ENCODE measurements at regions not wholly inside any gene's neighbourhood (a gene's known extent, or its start where the extent isn't known, plus 50 kb on each side); places are given as distances from the start of the nearest gene placed in this dataset.
"Not testable (repeated sequence)": the region's sequence is repeated elsewhere in the genome, so short reads cannot be mapped to it uniquely, and the experiment has no call there.

DNA sequence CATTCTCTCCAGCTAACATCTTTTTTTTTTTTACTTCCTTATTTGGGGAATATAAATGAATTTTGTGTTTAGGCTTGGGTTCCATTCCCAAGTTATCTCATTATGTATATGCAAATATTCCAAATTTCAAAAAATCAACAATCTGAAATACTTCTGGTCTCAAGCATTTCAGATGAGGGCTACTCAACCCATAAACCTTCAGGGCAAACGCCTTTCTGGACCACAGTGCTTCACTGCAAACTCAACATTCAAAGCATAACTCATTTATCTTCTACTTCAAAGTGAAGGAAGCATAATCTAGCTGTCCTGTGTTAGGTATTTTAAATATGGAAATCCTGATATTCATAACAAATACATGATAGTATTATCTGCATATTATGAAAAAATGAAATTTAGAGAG lies 161.7 kb upstream of the PGR start:
- no peak for DNase-seq

DNA sequence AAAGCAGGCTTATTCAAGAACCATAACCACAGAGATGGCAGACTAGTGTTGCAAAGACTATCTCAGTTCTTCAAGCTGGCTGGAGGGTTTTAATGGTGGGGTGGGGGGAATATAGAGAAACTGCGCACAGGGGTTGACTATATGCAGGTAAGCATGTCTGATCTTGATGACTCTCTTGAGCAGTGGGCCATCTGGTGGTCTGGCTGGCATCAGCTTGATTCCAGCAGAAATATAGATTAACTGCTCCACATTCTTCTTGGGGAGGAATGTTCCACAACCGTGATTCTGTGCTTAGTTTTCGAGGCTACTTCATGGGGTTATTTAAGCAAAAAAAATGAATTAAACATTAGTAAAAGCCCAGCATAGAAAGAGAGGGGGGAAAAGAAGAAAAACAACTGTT lies 158.8 kb upstream of the PGR start:
- DNase-seq = peak; percentile 11

DNA sequence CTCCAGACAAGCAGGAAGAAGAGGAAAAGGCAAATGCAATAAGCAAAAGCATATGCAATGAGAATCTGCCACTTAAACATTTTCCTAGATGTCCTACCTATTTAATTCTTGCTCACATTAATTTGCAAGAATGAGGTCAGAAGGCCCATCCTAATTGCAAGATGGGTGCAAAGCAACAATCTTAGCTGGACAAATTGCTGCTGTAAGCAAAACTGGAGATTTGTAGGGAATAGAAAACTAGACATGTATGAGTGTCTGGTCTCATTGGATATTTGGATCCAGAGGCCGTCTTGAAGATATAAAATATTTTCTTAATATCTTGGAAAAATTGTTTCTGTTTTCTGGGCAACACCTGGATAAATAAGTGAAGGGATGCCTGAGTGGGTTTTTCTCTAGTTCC lies 150.1 kb upstream of the PGR start:
- DNase-seq = no peak

DNA sequence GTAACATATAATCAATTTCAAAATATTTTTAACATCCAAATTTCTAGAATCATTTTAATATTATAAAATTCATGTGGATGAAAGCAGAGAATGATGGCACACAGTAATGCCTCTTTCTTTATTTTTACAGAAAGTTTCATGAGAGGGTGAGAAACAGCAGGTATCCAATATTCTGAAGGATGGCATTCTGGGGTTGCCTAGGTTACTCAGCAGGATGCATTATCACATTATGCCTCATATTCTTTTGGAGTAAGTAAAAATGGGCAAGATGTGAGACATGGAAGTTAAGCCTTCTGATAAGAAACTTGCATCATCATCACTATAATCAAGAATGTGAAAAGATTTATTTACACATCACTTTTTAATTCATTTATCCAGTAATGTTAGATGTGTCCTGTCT lies 148.7 kb upstream of the PGR start:
- no peak for DNase-seq

DNA sequence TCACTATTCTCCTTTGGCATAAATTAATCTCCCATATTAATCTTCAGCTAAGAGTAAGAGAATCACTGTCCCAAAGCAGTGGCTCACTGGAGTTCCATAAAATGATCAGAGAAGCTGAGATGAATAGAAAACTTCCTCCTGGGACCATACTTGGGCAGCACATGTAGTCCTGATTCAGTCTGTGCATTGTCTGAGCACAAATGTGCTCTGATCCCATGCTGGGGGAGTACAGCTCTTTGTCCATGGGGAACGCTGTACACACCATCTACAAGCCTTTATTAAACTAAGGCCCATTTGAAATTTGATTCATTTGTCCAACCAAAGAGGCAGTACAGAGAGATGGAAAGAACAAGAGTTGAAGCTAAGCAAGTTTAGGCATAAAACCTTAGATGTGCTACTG lies 147.4 kb upstream of the PGR start:
- DNase-seq = no peak

DNA sequence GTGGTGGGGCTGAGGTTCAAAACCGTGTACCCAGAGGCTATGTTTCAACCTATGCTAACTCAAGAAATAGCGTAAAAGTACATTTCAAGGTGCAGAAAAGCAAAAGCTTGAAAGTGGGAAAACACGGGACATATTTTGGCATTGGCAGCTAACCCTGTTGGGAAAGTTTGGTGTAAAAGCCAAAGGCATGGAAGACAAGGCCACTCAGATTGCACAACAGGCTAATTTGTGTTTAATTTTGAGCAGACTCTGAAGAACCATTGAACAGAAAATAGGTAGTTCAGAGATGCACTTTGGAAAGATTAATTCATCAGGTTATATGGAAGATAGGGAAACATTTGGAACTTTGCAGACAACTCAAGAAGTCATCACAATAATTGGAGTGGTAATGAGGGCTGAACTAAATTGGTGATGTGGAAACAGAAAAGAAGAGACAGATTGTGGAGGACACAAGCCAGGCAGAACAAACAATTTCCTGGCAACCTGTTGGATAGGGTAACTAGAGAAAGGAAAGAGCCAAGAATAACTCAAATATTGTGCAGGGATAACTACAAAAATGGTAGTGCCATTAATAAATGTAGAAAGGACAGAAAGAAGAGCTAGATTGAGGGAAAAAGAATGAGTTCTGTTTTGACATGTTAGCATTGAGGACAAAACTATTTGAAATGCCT lies 140.5 kb upstream of the PGR start:
- DNase-seq = no peak

DNA sequence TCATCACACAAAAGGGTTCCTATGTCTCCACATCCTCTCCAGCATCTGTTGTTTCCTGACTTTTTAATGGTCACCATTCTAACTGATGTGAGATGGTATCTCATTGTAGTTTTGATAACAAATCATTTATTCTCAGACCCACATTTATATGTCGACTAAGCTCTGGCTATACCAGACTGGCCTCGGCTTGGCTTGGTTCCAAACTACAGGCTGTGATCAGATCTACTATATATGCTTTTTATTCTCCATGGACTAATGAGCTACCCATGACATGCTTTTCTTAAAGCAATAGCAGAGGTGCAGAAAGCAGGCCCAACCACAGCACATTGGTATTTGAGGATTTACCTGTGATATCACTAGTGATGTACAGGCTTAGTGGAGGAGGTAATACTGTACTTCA lies 139.8 kb upstream of the PGR start:
- DNase-seq = no peak

GRCh38 chr11:101267654-101268053 lies 138.0 kb upstream of the PGR start:
- no peak for DNase-seq

GRCh38 chr11:101264306-101264705 lies 134.7 kb upstream of the PGR start:
- peak; percentile 1 for DNase-seq

DNA sequence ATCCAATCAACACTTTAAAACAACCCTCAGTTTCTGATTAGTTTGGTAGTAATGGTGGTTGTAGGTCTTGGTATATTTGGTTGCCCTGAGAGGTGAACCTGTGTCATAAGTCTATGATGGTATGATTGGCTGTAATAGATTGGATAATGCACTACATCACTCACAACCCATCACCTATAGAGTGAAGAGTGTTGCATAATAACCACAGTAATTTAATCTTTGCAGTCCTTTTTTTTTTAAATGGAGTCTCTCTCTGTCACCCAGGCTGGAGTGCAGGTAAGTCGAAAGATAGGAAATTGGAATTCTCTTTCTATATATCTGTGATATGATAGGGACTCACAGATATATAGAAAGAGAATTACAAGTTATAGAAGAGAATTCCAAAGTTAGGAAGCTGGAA lies 133.4 kb upstream of the PGR start:
- DNase-seq = no peak

GRCh38 chr11:101262258-101262657 lies 132.6 kb upstream of the PGR start:
- no peak for DNase-seq

GRCh38 chr11:101255036-101255435 lies 125.4 kb upstream of the PGR start:
- no peak for DNase-seq

GRCh38 chr11:101254037-101254436 lies 124.4 kb upstream of the PGR start:
- no peak for DNase-seq

DNA sequence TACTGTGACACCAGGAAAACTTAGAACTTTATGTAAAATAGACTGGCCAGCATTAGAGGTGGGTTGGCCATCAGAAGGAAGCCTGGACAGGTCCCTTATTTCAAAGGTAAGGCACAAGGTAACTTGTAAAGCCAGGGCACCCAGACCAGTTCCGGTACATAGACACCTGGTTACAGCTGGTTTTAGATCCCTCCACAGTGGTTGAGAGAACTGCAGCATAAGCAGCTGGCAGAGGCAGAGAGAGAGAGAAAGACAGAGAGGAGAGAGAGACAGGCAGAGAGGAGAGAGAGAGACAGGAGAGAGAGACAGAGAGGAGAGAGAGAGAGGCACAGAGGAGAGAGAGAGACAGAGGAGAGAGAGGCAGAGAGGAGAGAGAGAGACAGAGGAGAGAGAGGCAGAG lies 116.0 kb upstream of the PGR start:
- not testable (repeated sequence) for DNase-seq

- not testable (repeated sequence) for DNase-seq
Measured at GRCh38 chr11:101245081-101245480, 115.5 kb upstream of the PGR start.

DNA sequence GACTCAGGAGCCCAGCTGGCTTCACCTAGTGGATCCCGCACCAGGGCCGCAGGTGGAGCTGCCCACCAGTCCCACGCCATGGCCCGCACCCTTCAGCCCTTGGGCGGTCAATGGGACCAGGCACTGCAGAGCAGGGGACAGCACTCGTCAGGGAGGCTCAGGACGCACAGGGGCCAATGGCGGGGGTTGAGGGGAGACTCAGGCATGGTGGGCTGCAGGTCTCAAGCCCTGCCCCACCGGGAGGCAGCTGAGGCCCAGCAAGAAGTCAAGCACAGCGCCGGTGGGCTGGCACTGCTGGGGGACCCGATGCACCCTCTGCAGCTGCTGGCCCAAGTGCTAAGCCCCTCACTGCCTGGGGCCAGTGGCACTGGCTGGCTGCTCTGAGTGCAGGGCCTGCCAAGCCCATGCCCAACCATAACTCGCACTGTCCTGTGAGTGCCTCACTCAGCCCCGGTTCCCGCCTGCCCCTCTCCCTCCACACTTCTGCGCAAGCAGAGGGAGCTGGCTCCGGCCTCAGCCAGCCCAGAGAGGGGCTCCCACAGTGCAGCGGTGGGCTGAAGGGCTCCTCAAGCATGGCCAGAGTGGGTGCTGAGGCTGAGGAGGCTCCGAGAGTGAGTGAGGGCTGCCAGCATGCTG lies 111.7 kb upstream of the PGR start:
- no peak for DNase-seq

GRCh38 chr11:101231207-101231834 lies 101.7 kb upstream of the PGR start:
- not testable (repeated sequence) for DNase-seq

- DNase-seq = no peak
Measured at GRCh38 chr11:101226617-101227016, 97.0 kb upstream of the PGR start.

- no peak for DNase-seq
Measured at GRCh38 chr11:101224221-101224620, 94.6 kb upstream of the PGR start.

DNA sequence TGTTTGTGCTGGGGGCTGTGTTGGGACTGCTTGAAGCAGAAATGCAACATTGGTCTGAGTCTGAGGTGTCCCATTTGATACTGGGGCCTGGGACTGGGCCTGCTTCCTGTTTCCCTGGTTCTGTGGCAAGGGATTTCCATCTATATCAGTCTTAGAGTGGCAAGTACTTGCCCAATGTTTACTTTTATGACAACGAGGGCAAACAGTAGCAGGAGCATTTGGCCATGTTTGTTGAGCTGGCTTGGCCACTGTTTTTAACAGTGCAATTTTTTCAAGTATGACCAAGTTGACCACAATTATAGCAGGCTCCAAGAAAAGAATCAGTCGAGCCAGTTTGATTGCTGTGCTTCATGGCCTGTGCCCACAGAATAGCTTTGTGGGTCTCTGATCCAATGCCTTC lies 88.5 kb upstream of the PGR start:
- not testable (repeated sequence) for DNase-seq

GRCh38 chr11:101216091-101216490 lies 86.5 kb upstream of the PGR start:
- not testable (repeated sequence) for DNase-seq

GRCh38 chr11:101215069-101215468 lies 85.5 kb upstream of the PGR start:
- DNase-seq = no peak

- no peak for DNase-seq
Measured at GRCh38 chr11:101211407-101211975, 81.9 kb upstream of the PGR start.

- no peak for DNase-seq
Measured at GRCh38 chr11:101202614-101203013, 73.0 kb upstream of the PGR start.
